ENCODE measurements at regions not wholly inside any gene's neighbourhood (a gene's known extent, or its start where the extent isn't known, plus 50 kb on each side); places are given as distances from the start of the nearest gene placed in this dataset.
A peak's percentile ranks its signal among the peaks of the same experiment; 100 is the strongest.
"Not testable (repeated sequence)": the region's sequence is repeated elsewhere in the genome, so short reads cannot be mapped to it uniquely, and the experiment has no call there.

DNA sequence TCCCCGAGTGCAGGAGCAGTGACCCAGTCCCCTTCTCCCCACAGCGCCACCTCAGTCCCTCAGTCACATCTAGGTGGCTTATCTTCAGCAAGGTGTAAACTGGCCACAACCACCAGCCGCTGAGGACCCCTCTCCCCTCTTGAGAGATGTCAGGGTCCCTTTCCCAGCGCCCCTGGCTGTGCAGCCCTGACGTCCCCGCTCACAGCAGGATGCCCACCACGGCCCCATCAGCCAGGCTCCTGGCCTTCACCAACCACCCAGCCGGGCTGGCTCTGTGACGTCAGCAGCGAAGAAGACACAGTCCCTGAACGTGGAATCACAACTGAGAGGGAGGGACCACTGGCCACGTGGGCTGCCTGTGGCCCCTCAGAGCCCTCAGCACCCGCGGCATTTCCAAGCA, 249.4 kb downstream of the NPHP4 start:
- intact Hi-C loops (cut with DNase I), result no loop called here
- peak in 7 of 42 donors; percentile 5 to 37 (median 10) for DNase-seq

DNA sequence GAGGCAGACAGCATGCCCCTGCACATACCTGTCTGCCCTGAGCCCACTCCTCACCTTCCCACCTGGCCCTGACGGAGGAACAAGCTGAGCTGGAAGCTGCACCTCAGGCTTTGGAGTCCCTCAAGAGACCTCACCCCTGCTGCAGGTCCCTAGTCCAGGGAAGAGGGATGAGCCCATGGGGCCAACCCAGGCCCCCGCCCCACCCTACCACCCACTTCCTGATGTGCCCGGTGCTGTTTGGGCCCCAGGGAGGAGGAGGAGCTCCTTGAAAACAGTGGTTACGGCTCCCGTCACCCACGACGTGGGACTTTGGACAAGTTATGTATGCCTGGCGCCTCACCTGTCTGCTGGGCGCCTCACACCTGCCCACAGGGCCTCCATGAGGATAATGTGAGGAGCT, 250.2 kb downstream of the NPHP4 start:
- intact Hi-C loops (cut with DNase I), result no loop called here
- DNase-seq, result peak in 9 of 42 donors; percentile 2 to 26 (median 11)

DNA sequence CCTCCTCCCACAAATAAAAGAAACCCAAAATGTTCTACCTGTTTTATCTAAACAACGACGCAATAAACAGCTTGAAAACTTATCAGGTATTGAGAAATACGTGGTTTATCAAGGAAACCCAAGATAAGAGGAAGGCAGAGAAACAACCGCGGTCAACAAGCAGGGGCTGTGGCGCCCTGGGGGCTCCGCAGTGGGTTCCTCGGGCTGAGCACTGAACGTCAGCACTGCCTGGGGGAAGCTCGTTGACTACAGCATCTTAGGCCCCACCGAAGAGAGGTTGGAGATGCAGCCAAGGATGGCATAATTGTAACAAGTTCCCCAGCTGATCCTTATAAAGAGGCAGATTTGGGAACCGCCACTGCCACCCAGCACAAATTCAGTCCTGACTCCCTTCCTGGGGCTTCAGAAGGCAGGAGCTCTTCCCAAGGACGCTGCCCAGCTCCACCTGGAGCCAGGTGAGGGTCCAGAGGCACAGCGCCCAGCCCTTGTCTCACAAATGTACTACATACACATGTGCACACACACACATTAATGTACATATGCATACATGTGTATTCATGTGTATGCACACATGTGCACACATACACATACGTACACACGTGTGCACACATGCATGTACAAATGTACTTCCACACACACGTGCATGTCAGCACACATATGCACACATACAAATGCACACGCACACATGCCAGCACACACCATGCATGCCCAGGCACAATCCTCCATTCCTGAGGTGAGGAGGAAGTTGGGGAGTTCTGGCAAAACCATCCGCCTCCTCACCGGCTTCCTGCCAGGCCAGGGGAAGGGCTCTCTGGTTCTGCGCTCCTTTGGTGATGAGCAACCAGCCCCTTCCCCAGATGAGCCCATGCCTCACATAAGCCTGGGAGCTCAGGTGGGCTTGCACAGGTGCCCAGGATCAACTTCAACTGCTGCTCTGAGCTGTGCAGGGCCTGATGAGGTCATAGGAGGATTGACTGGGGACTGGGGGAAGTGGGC, 251.1 kb downstream of the NPHP4 start:
- intact Hi-C loops (cut with DNase I), result no loop called here
- peak in 8 of 42 donors; percentile 3 to 33 (median 14) for DNase-seq

- peak in 4 of 42 donors; percentile 4 to 20 (median 13) for DNase-seq
- intact Hi-C loops (cut with DNase I), result no loop called here
Measured at GRCh38 chr1:5740450-5740849, 251.8 kb downstream of the NPHP4 start.

DNA sequence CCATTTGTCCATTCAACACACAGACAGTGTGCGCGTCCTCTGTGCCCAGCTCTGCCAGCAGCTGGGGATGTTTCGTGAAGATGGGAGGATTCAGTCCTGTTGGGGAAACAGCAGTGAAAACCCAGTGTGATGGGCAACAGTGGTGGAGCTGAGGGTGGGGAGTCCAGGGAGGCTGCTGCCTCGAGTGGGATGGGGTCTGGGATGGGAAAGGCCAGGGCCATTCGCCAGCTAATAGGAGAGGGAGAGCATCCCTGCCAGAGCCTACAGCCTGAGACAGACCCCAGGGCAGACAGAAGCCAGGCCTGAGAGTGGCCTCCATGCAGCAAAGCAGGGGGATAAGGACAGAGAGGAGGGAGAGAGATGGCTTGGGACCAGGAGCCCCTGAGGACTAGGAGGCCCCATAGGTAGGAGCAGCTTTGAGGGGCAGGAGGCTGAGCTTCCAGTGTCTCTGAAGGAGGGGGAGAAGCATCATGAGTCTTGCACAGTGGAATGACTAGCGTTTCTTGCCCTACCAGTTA, 252.6 kb downstream of the NPHP4 start:
- DNase-seq, result peak in 4 of 42 donors; percentile 2 to 34 (median 4)
- intact Hi-C loops (cut with DNase I), result no loop called here

- intact Hi-C loops (cut with DNase I), result no loop called here
Measured at GRCh38 chr1:5738911-5739462, 253.2 kb downstream of the NPHP4 start.

DNA sequence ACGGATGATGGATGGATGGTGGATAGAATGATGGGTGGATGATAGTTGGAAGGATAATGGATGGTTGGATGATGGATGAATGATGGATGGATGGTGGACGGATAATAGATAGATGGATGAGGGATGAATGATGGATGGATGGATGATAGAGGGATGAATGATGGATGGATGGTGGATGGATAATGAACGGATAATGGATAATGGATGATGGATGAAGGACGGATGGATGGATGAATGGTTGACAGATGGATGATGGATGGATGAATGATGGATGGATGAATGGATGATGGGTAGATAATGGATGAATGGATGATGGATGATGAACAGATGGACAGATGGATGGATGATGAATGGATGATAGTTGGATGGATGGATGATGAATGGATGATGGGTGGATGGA, 255.1 kb downstream of the NPHP4 start:
- intact Hi-C loops (cut with DNase I), result no loop called here
- no peak for DNase-seq

More at GRCh38 chr1:5738911-5739462, 253.2 kb downstream of the NPHP4 start:
- DNase-seq, result peak in 4 of 42 donors; percentile 5 to 29 (median 16)

GRCh38 chr1:5734996-5735395, 257.2 kb downstream of the NPHP4 start:
- intact Hi-C loops (cut with DNase I), result no loop called here
- peak in 8 of 42 donors; percentile 0 to 37 (median 10) for DNase-seq

DNA sequence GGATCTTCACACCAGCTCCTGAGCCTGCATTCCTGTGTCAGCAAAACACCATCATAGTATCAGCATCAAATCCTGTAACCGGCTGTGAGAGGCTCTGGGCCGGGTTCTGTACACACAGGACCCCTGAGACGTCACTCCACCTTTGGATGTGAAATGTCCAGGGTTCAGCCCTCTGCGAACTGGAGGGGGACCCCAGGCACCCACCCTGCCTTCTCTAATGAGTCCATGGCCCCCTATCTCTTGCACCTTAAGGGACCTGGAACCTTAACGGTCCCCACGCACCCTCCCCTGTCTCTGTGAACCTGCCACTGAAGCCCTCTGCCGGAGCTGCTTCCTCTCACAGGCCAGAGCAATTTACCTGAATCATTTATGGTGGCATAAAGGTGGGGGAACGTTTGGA, 257.8 kb downstream of the NPHP4 start:
- intact Hi-C loops (cut with DNase I), result no loop called here
- DNase-seq, result peak in 6 of 42 donors; percentile 1 to 10 (median 2)

DNA sequence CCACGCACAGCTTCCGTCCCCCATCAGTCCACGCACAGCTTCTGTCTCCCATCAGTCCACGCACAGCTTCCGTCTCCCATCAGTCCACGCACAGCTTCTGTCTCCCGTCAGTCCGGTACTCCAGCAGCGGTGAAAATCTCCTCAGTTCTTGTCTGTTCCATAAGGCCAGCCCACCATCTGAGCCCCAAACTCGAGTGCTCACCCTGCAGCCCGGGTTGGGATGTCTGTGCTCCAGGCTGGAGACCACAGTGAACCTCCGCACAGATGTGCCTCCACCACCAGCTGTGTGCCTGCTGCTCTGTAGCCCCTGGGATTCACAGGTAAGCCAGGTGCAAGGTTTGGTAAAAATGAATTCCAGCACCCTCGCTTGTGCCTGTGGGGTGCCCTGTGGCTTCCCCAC, 258.6 kb downstream of the NPHP4 start:
- intact Hi-C loops (cut with DNase I), result no loop called here
- peak in 6 of 42 donors; percentile 2 to 19 (median 9) for DNase-seq

GRCh38 chr1:5731110-5731423, 261.2 kb downstream of the NPHP4 start:
- intact Hi-C loops (cut with DNase I), result no loop called here
- peak in 4 of 42 donors; percentile 2 to 11 (median 9) for DNase-seq

DNA sequence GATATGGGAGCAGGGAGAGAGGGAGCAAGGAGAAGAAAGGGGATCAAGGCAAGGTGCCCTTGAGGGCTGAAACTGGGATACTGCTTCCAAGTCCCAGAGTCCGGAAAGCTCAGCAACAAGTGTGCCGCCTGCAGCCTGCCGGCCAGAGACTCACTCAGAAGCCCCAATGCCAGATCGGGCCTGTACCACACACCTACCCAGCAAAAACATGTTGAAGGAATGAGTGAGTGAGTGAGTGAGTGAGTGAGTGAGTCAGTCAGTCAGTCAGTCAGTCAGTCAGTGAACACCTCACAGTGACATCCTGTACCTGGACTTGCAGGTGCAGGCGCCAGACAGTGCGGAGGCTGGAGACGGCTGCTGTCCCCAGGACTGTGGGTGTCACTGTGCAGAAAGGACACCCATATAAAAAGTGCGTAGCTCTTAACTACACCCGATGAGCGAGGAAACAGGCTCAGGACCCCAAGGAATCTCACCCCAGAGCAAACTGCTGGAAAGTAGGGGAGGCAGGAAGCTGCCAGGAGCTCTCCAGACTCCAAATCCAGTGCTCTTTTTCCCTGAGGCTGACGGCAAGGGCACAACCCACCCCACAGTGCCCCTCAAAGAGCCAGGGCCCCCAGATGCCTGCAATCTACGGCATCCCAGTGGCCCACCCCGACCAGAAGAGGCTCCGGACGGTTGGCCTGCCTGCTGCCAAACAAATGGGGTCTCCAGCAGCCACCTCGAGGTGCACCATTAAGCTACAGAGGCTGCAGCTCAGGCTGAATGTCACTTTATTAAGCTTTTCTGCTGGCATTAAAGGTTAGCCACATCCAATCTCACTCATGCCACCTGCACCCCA, 261.7 kb downstream of the NPHP4 start:
- peak in 8 of 42 donors; percentile 2 to 20 (median 8) for DNase-seq
- intact Hi-C loops (cut with DNase I), result no loop called here

GRCh38 chr1:5729636-5730145, 262.5 kb downstream of the NPHP4 start:
- intact Hi-C loops (cut with DNase I), result no loop called here
- DNase-seq, result peak in 4 of 42 donors; percentile 1 to 12 (median 4)

- peak in 5 of 42 donors; percentile 1 to 8 (median 4) for DNase-seq
Measured at GRCh38 chr1:5728663-5729355, 263.4 kb downstream of the NPHP4 start.

GRCh38 chr1:5727871-5728643, 264.2 kb downstream of the NPHP4 start:
- intact Hi-C loops (cut with DNase I), result no loop called here
- DNase-seq, result peak in 10 of 42 donors; percentile 6 to 66 (median 34)

More at GRCh38 chr1:5728663-5729355, 263.4 kb downstream of the NPHP4 start:
- intact Hi-C loops (cut with DNase I), result no loop called here

DNA sequence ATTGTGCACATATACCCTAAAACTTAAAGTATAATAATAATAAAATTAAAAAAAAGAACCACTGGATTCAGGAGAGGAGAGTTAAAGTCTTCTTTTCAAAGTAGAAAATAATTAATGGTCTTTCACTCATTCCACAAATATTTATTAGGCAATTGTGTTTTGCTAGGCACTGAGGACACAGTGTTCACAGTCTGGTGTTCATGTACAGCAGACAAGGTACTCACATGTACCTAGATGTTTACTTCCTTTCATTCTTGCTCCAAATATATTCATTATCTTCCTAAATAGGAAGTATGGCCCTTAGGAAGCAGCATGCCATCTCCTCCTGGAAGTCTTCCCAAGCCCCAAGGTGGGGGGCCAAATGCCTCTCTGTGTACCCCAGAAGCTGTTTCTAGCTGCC, 265.0 kb downstream of the NPHP4 start:
- intact Hi-C loops (cut with DNase I), result no loop called here
- peak in 1 of 42 donors; percentile 15 for DNase-seq

DNA sequence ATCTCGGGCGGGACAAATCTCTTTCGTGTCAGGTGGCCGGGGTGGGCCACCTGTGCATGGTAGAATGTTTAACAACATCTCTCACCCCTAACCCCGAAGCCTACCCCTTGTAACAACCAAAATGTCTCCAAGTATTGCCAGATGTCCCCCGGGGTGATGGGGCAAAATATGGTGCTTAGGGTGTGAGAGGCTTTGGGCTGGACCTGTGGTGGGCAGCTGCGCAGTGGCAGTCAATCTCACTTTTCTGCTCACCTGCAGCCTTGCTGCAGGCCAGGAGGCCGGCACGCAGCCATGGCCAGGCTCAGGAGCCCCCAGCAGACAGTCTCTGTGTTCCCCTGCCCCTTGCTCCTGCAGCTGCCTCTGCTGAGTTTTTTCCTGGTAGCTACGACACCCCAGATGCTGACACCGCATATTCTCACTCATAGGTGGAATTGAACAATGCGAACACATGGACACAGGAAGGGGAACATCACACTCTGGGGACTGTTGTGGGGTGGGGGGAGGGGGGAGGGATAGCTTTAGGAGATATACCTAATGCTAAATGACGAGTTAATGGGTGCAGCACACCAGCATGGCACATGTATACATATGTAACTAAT, 265.5 kb downstream of the NPHP4 start:
- peak in 5 of 42 donors; percentile 2 to 21 (median 13) for DNase-seq
- intact Hi-C loops (cut with DNase I), result not testable (repeated sequence)
